ENCODE measurements at regions not wholly inside any gene's neighbourhood (a gene's known extent, or its start where the extent isn't known, plus 50 kb on each side); places are given as distances from the start of the nearest gene placed in this dataset.

DNA sequence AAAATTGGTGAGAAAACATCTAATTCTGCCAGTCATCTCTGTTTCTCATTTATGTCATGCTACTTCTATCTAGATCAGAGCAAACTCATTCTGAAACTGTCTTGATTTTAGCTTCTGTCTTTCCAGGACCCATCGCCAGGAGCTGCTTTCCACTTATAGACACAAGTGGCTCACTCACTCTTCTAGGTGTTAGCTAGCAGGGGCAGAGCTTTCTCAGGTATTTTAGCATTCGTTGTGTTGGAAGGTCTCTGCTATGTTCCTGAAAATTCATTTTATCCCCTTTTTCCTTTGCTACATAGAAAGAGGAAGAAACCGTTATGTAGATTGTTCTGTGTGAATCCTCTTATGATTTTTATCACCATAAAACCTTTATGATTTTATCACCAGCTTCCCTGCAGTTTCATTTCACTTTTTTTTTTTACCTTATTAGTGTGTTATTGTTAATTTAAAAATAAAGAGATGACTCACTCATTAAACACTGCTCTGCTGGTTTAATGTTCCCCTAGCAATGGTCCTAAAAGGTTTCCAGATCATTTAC, 246.6 kb upstream of the AADAT start:
- TF ChIP-seq, protein P1, sequence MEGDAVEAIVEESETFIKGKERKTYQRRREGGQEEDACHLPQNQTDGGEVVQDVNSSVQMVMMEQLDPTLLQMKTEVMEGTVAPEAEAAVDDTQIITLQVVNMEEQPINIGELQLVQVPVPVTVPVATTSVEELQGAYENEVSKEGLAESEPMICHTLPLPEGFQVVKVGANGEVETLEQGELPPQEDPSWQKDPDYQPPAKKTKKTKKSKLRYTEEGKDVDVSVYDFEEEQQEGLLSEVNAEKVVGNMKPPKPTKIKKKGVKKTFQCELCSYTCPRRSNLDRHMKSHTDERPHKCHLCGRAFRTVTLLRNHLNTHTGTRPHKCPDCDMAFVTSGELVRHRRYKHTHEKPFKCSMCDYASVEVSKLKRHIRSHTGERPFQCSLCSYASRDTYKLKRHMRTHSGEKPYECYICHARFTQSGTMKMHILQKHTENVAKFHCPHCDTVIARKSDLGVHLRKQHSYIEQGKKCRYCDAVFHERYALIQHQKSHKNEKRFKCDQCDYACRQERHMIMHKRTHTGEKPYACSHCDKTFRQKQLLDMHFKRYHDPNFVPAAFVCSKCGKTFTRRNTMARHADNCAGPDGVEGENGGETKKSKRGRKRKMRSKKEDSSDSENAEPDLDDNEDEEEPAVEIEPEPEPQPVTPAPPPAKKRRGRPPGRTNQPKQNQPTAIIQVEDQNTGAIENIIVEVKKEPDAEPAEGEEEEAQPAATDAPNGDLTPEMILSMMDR (IDR thresholded peaks at IDR 0.05), result no peak
- no peak for TF ChIP-seq POLR2A (IDR thresholded peaks at IDR 0.05)

Measured in testis (tissue), 2 donors.